B cell (primary cell): ENCODE measurements at regions not wholly inside any gene's neighbourhood (a gene's known extent, or its start where the extent isn't known, plus 50 kb on each side); places are given as distances from the start of the nearest gene placed in this dataset.

Source experiments
- ATAC-seq: fragments of 200-7000 bp; cut with Tn5 transposase; one replicate; pipeline ENCODE4 v1.10.0; 2021; ENCODE audit warnings: low read depth, mild to moderate bottlenecking, moderate number of reproducible peaks, moderate library complexity
- CTCF ChIA-PET: fragments of 350-600 bp; sonication (Branson Sonifier 250); formaldehyde crosslinking; loops from one replicate; lab custom pipeline; 2021; ENCODE audit warnings: antibody characterized with exemption, inconsistent platforms; lab: Charles Lee
- POLR2A ChIA-PET: fragments of 350-600 bp; sonication (Branson Sonifier 250); formaldehyde crosslinking; loops from one replicate; lab custom pipeline; 2021; ENCODE audit warnings: antibody characterized with exemption; lab: Charles Lee
- DNase-seq: peaks from one replicate; pipeline ENCODE4 v3.0.0; 2013
- H2AFZ ChIP-seq: 2 replicates; pipeline ENCODE4 v1.6.1; 2012; ENCODE audit warnings: mild to moderate bottlenecking, low read depth, low read length; ENCODE audit not compliant: insufficient read depth, poor library complexity, severe bottlenecking
- H3K27ac ChIP-seq, 2 donors: 1 replicate in 1 of 2; 2 replicates in 1 of 2; pipeline ENCODE4 v1.5.1; 2012 to 2013; ENCODE audit warnings: low read length in 2 of 2, mild to moderate bottlenecking in 2 of 2, moderate library complexity in 1 of 2
- H3K27me3 ChIP-seq, 4 experiments: fragments of 200-600 bp in 1 of 4; sonication (generic) in 1 of 4; replicated peaks in 1 of 4; 1 replicate in 2 of 4; 2 replicates in 2 of 4; pipeline versions ENCODE4 v1.6.1 to v1.7.0; 2013 to 2016; ENCODE audit warnings: low read length in 3 of 4, mild to moderate bottlenecking in 2 of 4, mixed read lengths in 1 of 4, moderate library complexity in 1 of 4; ENCODE audit not compliant: insufficient read depth in 4 of 4, control insufficient read depth in 3 of 4; ENCODE audit errors: control extremely low read depth in 1 of 4
- H3K36me3 ChIP-seq, 2 experiments: replicated peaks in 1 of 2; 1 replicate in 1 of 2; 2 replicates in 1 of 2; pipeline versions ENCODE4 v1.6.1 to v1.7.1; 2013; ENCODE audit warnings: low read length in 1 of 2; ENCODE audit not compliant: insufficient read depth in 2 of 2, control insufficient read depth in 1 of 2; ENCODE audit errors: control extremely low read depth in 1 of 2, extremely low read depth in 1 of 2
- H3K4me1 ChIP-seq, 2 donors: fragments of 200-600 bp in 1 of 2; sonication (generic) in 1 of 2; 1 replicate in 1 of 2; 2 replicates in 1 of 2; pipeline versions ENCODE4 v1.5.1 to v1.6.1; 2013 to 2017; ENCODE audit warnings: low read length in 2 of 2; ENCODE audit not compliant: control insufficient read depth in 2 of 2, insufficient read depth in 2 of 2
- H3K4me2 ChIP-seq: replicated peaks from 2 replicates; pipeline ENCODE3; 2012; ENCODE audit warnings: mild to moderate bottlenecking, low read depth, low read length; ENCODE audit not compliant: poor library complexity, severe bottlenecking
- H3K4me3 ChIP-seq, 5 experiments: fragments of 200-600 bp in 1 of 5; sonication (generic) in 1 of 5; 1 replicate in 3 of 5; 2 replicates in 2 of 5; pipeline versions ENCODE4 v1.5.1 to v1.7.0; 2011 to 2016; ENCODE audit warnings: low read length in 4 of 5, mild to moderate bottlenecking in 4 of 5, low read depth in 2 of 5, control low read depth in 1 of 5, moderate library complexity in 1 of 5; ENCODE audit not compliant: insufficient read depth in 1 of 5; ENCODE audit errors: control extremely low read depth in 1 of 5, extremely low read depth in 1 of 5
- H3K79me2 ChIP-seq: fragments of 200-600 bp; sonication (generic); one replicate; pipeline ENCODE4 v1.6.0; 2016; ENCODE audit warnings: low read length; ENCODE audit not compliant: control insufficient read depth, insufficient read depth
- H3K9ac ChIP-seq: fragments of 200-600 bp; sonication (generic); 2 replicates; pipeline ENCODE4 v1.6.1; 2017; ENCODE audit warnings: mild to moderate bottlenecking, low read length, moderate library complexity
- H3K9me3 ChIP-seq, 3 donors: one replicate each; pipeline versions ENCODE4 v1.6.1 to v1.7.1; 2013; ENCODE audit warnings: low read length in 2 of 3; ENCODE audit not compliant: control insufficient read depth in 2 of 3, insufficient read depth in 1 of 3; ENCODE audit errors: control extremely low read depth in 1 of 3
- H4K20me1 ChIP-seq: 2 replicates; pipeline ENCODE4 v1.6.0; 2012; ENCODE audit warnings: mild to moderate bottlenecking, low read length; ENCODE audit not compliant: insufficient read depth, control insufficient read depth, poor library complexity, severe bottlenecking
- H3K27ac Mint-ChIP-seq: one replicate; pipeline ENCODE4 v1.8.0; 2021; ENCODE audit warnings: mixed read lengths
- H3K27me3 Mint-ChIP-seq: one replicate; pipeline ENCODE4 v1.8.0; 2021; ENCODE audit warnings: mixed read lengths
- H3K4me1 Mint-ChIP-seq: one replicate; pipeline ENCODE4 v1.8.0; 2021; ENCODE audit warnings: mixed read lengths
- H3K4me3 Mint-ChIP-seq: one replicate; pipeline ENCODE4 v1.8.0; 2021; ENCODE audit warnings: mixed read lengths
- H3K9me3 Mint-ChIP-seq: one replicate; pipeline ENCODE4 v1.8.0; 2022; ENCODE audit warnings: mixed read lengths; ENCODE audit not compliant: insufficient read depth
- EZH2 ChIP-seq: IDR thresholded peaks from 2 replicates; pipeline ENCODE4 v1.6.1; 2012; ENCODE audit warnings: borderline replicate concordance, low read depth, mild to moderate bottlenecking, moderate library complexity, low read length; ENCODE audit not compliant: insufficient read depth, poor library complexity, severe bottlenecking
- WGBS: methylation state at CpG from one replicate; pipeline ENCODE4 v1.1.5; 2013; ENCODE audit warnings: missing lambda C conversion rate; ENCODE audit not compliant: insufficient coverage; 5-methylcytosine and 5-hydroxymethylcytosine counted together
- intact Hi-C: fragments of 100-400 bp; cut with micrococcal nuclease; formaldehyde crosslinking; loops from one replicate; pipeline ENCODE4 v1.10.0; 2022
- TF ChIP-seq, protein P1 (sequence below): fragments of 200-600 bp; IDR thresholded peaks from one replicate; pipeline ENCODE4 v1.8.0; 2022; ENCODE audit warnings: antibody characterized with exemption, mild to moderate bottlenecking

DNA sequence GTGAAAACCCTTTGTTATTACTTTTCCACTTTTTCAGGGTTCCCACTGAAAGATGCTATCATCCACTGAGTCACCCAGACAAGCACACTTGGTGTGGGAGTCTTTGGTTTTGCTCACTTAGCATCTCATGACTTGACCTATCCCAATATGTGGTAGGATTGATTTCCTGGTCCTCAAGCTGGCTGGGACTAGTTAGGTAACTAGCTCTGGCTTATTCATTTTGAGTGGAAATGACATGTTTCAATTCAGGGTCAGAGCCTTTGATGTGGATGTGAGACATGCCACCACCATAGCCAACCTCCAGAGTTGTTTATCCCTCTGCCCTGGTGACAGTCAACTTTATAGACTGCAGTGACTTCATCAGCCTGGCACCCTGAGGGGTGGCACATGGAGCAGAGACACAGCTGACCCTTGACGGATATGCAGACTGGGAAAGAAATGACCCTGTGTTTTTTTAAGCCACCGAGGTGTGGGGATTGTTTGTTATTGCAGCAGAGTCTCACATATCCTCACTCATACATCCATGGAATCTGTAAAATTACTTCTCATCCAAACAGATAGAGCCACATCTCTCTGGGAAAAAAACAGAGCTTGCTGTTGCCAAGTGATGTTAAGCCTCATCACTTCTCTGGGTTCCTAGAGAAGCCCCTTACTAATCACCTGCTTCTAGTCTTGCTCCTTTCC is 699.9 kb downstream of the MATN1 start:
- peaks cover 0 to 3% (median 0%) of the 10 kb centered on the region in 3 donors for H3K9me3 ChIP-seq
- POLR2A ChIA-PET, result no interaction called here
- H3K4me1 ChIP-seq, result no peaks in the 10 kb centered on the region
- intact Hi-C loops, result no loop called here
- H3K27me3 ChIP-seq, result peaks cover 0 to 7% (median 0%) of the 10 kb centered on the region in 4 experiments
- no peak for DNase-seq
- H3K79me2 ChIP-seq, result no peaks in the 10 kb centered on the region
- H4K20me1 ChIP-seq, result no peaks in the 10 kb centered on the region
- no peak for ATAC-seq
- H2AFZ ChIP-seq, result no peak overlapping the region
- no peak overlapping the region for H3K27ac ChIP-seq
- Mint-ChIP-seq H3K27ac (no peak overlapping the region), H3K4me1 (no peaks in the 10 kb centered on the region), H3K9me3 (peaks cover 3% of the 10 kb centered on the region), H3K4me3 (no peak overlapping the region), H3K27me3 (peaks cover 37% of the 10 kb centered on the region)
- no CpG with 5 or more reads among the region's 2 CpGs for WGBS
- H3K9ac ChIP-seq, result no peak overlapping the region
- H3K4me2 ChIP-seq, result no peak overlapping the region
- no peak overlapping the region for H3K4me3 ChIP-seq
- no peaks in the 10 kb centered on the region for H3K36me3 ChIP-seq
- CTCF ChIA-PET, result no interaction called here
- TF ChIP-seq, protein P1, sequence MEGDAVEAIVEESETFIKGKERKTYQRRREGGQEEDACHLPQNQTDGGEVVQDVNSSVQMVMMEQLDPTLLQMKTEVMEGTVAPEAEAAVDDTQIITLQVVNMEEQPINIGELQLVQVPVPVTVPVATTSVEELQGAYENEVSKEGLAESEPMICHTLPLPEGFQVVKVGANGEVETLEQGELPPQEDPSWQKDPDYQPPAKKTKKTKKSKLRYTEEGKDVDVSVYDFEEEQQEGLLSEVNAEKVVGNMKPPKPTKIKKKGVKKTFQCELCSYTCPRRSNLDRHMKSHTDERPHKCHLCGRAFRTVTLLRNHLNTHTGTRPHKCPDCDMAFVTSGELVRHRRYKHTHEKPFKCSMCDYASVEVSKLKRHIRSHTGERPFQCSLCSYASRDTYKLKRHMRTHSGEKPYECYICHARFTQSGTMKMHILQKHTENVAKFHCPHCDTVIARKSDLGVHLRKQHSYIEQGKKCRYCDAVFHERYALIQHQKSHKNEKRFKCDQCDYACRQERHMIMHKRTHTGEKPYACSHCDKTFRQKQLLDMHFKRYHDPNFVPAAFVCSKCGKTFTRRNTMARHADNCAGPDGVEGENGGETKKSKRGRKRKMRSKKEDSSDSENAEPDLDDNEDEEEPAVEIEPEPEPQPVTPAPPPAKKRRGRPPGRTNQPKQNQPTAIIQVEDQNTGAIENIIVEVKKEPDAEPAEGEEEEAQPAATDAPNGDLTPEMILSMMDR, result no peak
- no peak for TF ChIP-seq EZH2

DNA sequence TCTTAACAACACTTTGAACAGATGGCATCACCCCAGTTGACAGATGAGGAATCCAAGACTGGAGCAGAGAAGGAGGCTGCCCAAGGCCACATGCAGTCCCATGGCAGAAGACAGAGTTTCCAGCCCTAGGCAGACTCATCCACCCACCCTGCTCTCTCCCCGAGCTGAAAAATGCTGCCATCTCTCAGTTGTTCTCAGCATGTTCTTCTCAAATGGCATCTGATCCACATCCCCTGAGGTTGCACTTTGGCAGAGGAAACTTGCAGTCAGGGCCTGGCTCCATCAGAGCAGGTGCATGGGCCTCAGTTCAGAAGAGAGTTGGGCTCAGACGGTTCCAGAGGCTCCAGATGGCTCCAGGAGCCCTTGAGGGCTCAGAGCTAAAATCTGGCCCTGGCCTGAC is 709.4 kb downstream of the MATN1 start:
- H3K4me3 Mint-ChIP-seq, result no peak overlapping the region
- DNase-seq, result no peak
- H3K9me3 Mint-ChIP-seq, result peaks cover 13% of the 10 kb centered on the region
- no peaks in the 10 kb centered on the region for H3K79me2 ChIP-seq
- H3K27me3 ChIP-seq, result no peaks in the 10 kb centered on the region
- 65% methylated on average over 2 of the region's 2 CpGs for WGBS
- H2AFZ ChIP-seq, result no peak overlapping the region
- ChIA-PET CTCF (no interaction called here), POLR2A (no interaction called here)
- H3K36me3 ChIP-seq, result no peaks in the 10 kb centered on the region
- ATAC-seq, result no peak
- no peaks in the 10 kb centered on the region for H3K4me1 ChIP-seq
- H4K20me1 ChIP-seq, result no peaks in the 10 kb centered on the region
- peaks cover 0 to 4% (median 0%) of the 10 kb centered on the region in 3 donors for H3K9me3 ChIP-seq
- intact Hi-C loops, result no loop called here
- TF ChIP-seq, protein P1, result no peak
- no peak for TF ChIP-seq EZH2
- H3K4me1 Mint-ChIP-seq, result no peaks in the 10 kb centered on the region
- no peak overlapping the region for H3K4me2 ChIP-seq
- no peak overlapping the region for H3K27ac Mint-ChIP-seq
- no peak overlapping the region for H3K9ac ChIP-seq
- no peak overlapping the region for H3K4me3 ChIP-seq
- H3K27me3 Mint-ChIP-seq, result peaks cover 4% of the 10 kb centered on the region
- H3K27ac ChIP-seq, result no peak overlapping the region
